UCSD-AML1 (cell line): ENCODE measurements at regions not wholly inside any gene's neighbourhood (a gene's known extent, or its start where the extent isn't known, plus 50 kb on each side); places are given as distances from the start of the nearest gene placed in this dataset.
"Not testable (repeated sequence)": the region's sequence is repeated elsewhere in the genome, so short reads cannot be mapped to it uniquely, and the experiment has no call there.

Experiments
- DNase-seq: peaks from one replicate; lab custom pipeline; 2025; ENCODE audit not compliant: unreplicated experiment; lab: John Stamatoyannopoulos, UW

DNA sequence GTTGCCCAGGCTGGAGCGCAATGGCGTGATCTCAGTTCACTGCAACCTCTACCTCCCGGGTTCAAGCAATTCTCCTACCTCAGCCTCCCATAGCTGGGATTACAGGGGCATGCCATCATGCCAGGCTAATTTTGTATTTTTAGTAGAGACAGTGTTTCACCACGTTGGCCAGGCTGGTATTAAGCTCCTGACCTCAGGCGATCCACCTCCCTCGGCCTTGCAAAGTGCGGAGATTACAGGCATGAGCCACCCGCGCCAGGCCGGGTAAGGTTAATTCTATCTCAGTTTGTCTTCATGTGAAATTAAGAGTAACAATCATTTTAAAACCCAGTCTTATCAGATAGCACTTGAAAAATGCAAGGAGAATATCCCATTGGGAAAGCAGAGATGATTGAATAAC is 1681.7 kb upstream of the DDX18 start:
- DNase-seq: no peak

DNA sequence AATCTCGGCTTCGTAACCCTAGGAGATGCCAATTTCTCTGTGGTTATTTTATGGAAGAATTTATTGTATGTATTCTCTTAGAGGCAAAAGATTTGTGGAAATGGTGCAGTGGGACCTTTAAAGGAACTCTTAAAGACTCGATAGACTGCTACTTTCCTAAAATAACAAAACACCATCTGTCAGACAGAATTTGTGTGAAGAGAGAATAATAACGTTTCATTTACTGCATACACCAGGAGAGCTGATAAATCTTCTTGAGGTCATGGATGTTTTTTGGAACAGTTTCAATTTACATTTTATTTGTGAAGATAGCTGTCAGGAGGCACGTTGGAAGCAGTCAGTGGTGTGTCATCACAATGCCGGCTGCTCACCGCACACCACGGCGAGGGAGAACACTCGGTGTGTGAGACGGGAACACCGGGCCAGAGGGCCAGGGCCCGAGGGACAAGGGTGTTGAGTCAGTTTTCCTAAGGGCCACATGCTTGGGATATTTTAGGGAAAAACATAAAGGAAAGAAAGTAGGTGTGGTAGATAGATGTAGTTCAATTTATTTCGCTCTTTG is 1681.0 kb upstream of the DDX18 start:
- no peak for DNase-seq

DNA sequence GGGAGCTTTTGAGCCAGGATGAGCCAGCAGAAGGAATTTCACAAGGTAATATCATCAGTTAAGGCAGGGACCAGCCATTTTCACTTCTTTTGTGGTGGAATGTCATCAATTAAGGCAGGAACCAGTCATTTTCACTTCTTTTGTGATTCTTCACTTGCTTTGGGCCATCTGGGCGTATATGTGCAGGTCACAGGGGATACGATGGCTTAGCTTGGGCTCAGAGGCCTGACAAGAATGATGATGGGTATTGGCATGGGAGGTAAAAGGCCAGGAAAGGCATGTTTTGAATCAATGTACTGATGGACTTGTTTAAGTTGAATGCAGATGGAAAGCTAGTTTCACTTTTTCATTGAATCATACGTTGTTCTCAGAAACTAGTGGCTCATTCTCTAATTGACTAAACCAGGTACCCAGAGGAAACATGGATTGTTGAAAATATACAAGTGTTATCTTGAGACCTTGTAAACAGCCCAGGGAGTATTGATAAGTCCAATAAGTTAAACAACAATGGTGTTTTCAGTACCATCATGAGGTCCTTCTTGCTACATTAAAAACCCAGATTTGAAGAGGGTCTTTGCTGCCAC is 1672.5 kb upstream of the DDX18 start:
- DNase-seq: no peak

DNA sequence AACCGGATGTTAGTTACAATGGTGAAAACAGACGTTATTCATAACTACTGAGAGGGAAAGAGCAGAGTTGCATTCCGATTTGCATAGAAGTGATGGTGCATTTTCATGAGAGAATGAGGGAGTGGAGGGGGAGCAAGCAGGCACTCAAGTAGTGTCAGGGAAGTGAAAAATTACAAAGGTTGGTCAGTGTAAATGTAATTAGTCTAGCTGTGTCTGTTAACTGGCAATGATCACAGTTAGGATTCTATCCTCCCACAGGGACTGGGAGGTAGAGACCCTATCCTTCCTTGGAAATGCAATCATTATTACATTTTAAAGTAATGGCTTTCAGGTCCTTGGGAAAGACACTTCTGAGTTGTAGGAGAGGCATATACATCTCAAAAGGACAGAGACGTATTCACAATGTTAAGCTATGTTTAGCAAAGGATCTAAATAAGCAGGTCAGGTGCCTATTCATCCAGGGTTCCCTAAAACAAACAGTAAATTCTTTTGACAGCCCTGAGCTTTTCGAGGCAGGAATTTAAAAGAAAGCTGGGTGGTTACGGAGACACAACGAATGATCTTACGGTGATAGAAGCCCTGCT is 1671.8 kb upstream of the DDX18 start:
- DNase-seq: no peak

DNA sequence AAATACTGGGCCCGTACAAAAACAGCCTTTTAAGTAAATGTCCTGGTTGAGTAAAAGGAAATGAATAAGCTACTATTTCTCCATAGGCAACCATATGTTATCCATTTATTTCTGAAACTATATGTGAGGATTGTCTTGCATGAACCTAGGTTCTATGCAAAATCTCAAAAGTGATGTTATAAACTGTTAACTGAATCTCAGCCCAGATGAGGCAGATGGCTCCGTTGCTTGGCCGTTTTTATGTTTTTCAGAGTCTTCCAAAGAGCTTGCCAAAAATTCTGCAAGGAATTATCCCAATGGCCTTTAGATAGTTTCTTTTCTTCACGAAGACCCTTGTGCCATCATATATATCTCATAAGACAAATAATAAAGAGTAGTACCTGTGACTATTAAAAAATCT is 1669.5 kb upstream of the DDX18 start:
- no peak for DNase-seq

DNA sequence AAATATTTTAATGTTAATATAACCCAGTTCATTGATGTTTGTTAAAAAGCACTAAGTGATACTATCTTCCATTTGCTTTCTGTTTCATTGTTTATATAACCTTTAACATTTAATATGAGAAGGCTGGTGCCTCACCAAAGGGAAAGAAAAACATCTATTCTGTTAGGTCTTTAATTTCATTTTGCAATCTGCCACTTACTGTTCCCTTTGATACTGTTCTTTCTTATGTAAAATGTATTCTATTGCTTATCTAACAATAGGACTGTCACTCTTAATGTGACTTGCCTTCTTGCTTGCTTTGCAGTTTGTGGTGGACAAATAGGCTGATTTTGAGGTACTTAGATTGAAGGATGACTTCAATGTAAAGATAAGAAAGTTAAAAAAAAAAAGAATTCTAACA is 1666.1 kb upstream of the DDX18 start:
- no peak for DNase-seq

DNA sequence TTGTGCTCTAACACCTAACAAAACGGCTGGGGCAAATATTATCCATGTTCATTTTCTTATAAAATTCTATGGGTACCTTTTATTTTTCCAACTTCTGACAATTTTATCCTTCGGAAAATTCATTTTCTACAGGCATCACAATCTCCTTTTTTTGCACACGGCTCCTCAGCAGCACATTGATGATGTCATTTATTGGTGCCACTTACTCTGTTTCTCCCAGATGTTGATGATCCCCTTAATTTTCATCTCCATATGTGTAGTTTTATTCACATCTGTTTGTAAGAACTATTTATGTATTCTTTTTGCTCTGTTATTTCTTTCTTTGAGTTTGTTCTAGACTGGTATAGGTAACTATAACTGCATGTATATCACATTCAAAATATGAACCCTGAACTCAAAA is 1660.8 kb upstream of the DDX18 start:
- DNase-seq: no peak

DNA sequence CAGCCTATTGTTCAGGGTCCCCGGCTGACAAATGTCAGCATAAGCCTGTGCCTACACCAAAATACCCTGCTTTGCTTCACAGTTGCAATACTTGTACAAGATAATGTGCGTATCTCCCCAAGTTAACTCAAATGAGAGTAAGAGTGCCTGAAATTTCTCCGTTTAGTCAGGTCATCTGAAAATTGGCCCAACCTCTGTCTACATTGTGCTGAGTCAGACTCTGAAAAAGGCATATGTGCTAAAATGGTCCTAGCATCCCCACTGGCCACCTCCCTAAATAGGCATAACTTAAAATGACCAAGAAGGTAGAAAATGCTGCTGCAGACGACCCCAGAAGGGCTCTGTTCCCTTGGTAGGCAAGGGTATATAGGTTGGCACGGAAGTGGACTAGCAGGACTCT is 1653.8 kb upstream of the DDX18 start:
- DNase-seq: no peak

DNA sequence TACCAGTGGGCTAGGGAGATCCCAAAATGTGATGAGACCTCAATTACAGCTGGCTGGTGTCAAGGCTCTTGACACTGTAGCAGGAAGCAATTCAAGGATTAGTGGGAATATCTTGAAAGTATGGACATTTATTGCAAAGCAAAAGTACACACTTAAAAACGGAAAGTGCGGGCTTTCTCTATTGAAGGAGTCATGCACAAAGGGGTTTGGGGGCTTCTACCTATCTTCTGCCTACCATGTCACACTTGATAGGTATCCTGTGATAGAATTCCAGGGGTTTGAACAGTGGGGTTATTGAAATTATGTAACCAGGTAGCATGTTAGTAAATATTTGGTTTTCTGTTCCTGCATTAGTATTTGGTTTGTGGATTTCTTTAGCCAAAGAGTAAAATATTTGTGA is 1652.1 kb upstream of the DDX18 start:
- DNase-seq: no peak

DNA sequence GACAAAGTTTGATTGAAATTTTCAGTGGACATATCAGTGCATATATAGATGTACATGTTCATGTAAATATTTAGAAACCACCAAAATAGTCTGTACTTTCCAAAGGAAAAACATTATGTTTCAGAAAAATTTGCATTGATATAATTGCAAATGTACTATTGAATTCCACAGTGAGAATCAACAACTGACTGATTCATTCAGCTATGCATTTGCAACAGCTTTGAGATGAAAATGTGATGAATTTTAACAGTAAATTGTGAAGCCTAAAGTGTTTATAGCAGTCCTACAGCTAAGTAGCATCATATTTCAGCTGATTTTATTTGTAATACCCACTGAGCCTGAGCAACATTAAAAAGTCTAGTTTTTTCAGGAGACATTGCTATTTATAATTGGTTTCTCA is 1647.4 kb upstream of the DDX18 start:
- DNase-seq: no peak

DNA sequence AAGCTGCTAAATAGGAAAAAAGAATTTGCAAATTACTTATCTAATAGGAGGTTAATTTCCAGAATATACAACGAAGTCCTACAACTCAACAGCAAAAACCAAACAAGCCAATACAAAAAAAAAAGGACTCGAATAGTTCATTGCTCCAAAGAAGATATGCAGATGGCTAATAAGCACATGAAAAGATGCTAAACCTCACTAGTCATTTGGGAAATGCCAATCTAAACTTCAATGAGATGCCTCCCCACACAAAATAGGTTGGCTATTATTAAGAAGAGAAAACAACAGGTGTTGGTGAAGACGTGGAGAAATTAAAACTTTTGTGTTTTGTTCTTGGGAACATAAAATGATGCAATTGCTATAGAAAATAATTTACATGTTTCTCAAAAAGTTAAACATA is 1634.4 kb upstream of the DDX18 start:
- no peak for DNase-seq

DNA sequence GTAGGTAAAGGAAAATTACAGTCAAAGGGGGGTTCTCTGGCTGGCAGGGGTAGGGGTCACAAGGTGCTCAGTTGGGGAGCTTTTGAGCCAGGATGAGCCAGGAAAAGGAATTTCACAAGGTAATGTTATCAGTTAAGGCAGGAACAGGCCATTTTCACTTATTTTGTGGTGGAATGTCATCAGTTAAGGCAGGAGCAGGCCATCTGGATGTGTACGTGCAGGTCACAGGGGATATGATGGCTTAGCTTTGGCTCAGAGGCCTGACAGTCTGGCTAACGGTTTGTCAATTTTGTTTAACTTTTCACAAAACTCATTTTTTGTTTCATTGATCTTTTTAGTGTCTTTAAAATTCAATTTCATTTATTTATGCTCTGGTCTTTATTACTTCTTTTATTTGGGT is 1623.8 kb upstream of the DDX18 start:
- DNase-seq: not testable (repeated sequence)

DNA sequence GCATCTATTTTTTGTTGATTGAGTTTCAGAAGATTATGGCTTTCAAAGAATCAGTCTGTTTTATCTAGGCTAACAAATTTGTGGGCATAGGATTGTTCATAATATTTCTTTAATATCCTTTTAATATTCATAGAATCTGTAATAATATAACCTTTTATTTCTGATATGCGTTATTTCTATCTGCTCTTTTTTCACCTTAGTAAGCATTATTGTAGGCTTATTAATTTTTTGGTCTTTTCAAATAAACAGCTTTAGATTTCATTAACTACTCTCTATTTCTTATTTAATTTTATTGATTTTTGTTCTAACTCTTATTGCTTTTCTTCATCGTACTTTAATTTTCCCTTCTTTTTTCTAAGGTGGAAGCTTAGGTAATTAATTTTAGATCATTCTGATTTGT is 1614.4 kb upstream of the DDX18 start:
- no peak for DNase-seq

DNA sequence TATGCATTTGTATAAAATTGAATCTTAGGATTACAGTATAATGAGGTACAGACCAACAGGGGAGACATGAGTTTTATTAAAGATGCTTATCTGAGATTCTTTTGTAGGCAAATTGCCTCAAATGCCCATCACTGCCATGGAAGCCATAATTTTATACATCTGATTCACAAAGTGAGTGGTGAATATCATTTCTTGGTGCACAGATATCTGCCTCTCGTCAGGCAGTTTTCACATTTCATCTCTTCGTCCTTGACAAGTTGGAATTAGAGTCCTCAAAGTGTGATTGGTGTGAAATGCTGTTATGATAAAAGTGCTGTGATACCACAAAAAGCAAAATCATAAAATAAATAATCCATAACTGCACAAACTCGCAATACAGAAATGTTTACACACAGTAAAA is 1602.8 kb upstream of the DDX18 start:
- no peak for DNase-seq

DNA sequence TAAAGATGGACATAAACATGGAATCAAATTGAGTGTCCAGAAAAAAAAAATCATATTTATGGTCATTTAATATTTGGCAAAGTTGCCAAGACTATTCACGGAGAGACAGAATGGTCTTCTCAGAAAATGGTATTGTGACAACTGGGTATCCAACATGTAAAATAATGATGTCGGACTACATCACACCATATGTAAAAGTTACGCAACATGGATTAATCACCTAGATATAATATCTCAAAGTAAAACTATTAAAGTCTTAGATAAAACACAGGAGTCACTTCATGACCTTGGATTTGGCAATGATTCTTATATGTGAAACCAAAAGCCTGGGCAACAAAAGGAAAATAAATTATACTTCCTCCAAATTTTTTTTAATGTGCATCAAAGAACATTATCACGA is 1591.7 kb upstream of the DDX18 start:
- no peak for DNase-seq

DNA sequence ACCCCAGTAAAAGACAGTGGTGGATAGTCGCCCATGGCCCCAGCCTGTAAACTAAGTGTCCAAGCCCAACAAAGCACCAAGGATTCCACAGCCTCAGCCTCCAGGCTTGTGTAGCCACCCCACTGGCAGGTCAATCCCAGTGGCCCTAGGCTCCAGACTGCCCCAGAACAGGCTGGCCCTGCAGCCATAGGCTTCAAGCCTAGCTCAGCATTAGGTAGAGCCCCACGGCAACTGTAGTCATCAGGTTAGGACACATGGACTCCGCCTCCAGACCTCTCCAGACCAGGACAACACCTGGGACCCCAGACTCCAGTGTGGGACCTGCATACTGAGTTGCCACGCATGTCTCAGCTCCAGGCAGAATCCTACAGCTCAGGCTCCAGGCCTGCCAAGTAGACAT is 1590.6 kb upstream of the DDX18 start:
- DNase-seq: no peak

DNA sequence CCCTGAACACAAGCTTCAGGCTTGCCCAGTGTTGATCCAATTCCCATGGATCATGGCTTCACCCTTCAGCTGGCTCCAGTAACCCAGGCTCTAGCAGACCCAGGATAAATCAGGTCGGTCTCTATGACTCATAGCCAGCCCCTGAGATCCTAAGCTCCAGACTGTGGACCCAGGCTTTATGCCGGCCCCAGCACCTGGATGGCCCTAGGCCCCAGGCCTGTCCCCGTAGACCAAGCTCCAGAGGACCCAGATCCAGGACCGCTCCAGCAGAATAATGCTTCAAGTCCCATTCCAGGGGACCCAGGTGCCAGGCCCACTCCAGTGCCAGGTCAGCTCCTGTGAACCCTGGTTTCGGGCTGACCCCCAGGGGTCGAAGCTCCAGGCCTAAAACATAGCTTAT is 1589.9 kb upstream of the DDX18 start:
- DNase-seq: no peak

DNA sequence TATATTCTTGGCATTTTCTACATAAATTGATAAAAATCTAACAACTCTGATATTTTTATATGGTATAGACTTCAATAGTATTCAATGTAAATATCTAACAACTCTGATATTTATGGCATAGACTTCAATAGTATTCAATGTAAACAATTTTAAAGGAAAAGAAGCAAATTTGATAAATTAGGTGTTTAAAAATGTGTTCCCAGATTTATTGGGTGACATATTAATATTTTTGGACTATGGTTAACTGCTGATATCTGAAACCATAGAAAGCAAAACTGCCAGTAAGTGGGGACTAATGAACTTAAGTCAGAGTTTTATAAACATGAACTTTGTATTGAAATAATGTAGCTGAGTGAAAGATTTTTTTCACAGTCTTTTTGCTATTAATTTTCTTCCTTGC is 1576.0 kb upstream of the DDX18 start:
- no peak for DNase-seq

DNA sequence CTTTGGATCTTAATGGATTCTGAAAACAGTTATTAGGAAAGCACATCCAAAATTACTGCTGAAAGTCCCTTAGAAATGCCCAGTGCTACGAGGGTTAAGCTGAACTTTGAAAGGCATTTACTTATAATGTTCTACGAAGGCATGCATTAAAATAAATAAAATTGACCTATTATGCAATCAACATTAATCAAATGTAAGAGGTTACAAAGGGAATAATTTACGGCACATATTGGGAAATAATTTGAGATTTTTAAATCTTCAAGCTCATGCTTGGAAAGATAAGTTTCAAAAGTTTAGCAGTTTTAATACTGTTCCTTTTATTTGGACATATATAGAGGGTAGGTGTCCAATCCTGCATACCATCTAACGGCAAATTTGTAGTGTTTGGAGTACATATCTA is 1564.1 kb upstream of the DDX18 start:
- no peak for DNase-seq

DNA sequence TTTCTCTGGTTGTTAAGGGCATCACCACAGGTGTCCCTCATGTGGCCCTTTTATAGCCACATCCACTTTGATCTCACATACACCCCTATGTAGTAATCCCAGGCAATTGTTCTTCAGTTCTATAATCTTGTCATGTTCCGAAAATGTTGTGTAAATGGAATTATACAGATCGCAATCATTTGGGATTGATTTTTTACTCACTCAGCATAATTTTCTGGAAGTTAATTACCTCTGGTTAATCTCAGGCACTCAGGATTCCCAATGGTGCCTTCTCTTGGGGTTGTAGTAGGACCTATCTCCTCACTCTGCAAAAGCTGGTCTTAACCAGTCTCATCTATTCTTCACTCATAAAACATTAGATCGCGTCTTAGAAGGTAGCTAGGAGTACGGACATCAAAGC is 1549.6 kb upstream of the DDX18 start:
- DNase-seq: no peak

DNA sequence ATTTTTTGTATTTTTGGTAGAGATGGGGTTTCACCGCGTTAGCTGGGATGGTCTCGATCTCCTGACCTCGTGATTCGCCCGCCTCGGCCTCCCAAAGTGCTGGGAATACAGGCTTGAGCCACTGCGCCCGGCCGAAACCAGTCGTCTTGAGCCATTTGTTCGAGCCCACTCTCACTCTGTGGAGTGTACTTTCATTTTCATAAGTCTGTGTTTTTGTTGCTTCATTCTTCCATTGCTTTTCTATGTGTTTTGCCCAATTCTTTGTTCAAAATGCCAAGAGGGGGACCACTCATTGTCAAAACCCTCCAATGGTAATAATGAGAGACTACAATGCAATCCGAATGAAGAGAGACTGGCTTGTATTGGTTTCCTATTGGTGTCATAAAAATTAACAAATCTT is 1545.5 kb upstream of the DDX18 start:
- DNase-seq: no peak

DNA sequence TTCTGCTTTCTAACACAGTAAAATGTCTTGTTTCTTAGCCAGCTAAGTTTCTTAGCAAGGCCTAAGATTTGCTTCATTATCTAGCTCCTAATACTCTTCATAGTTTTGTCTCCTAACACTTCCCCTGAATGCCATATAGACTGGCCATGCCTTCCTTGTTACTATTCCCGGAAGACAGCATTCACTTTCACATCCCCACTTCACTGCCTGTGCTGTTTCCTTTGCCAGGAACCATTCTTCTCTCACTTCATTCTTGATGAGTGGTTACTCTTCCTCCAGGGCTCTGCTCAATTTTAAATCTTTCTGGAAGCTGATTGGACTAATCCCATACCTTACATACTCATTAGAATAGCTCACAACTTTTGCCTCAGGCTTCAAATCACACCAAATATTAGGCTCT is 1510.2 kb upstream of the DDX18 start:
- no peak for DNase-seq

DNA sequence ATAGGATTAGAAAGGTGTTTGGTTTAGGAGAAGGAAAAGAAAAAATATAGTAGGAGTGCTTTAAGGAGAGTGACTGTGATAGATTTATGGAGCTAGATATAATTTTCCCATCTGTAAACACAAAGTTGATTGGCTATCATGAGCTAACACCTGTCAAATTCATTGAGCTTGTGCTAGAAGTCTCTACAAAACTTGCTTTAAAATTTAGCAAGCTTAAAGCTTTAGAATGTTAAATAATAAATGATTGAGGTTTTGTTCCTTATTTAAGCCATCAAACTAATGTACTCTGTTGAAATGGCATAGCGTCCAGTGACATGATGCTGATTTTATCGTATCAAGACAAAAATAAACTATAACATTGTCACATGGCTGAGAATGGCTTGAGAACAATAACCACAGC is 1497.4 kb upstream of the DDX18 start:
- DNase-seq: no peak
